ENCODE measurements at regions not wholly inside any gene's neighbourhood (a gene's known extent, or its start where the extent isn't known, plus 50 kb on each side); places are given as distances from the start of the nearest gene placed in this dataset.

DNA sequence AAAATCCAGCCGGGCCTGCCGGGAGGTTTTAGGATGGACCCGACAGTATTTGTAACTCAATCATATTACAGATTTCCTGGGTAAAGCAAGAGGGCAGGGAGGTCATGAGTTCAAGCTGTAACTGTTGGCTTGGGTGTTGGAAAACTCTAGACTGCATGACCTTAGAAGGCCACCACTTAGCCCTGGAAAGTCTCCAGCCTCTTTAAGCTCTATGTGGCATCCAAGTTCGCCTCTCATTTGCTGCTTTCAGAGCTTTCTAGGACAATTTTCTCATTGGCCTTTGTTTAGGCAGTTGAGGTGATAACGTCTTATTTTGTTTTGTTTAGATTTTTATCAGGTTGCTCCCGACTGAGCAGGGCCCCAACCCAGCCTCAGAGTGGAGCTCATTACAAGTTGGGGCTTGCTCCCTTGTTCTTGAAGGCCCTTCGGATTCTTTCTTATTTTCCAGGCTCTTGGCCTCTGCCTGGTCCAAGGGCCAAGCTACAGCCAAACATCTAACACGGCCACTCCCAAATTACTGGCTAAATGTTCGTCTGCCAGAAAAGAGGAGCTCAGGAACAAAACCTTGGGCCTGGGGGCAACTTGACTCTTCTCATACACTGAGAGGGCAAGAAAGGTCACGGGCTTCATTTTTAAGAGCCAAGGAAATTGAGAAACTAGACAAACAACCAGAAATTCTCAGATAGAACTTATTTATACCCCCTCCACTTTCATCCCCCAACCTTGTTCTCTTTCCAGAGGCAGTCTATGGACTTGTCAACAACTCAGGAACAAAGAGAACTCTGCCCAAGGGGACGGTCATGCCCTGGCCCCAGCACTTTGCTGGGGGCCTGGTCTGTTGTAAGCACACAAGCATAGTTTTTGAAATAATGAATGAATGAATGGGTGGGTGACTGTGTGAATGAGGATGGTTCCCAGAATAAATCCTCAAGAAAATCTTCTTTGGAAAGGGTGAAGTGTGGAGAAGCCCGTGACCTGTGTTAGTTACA, 526.9 kb downstream of the BNC2 start:
- ATAC-seq (ENCODE audit: insufficient number of reproducible peaks, low FRiP score, low read depth) (no peak), DNase-seq (ENCODE audit: low spot score) (no peak)
- Histone ChIP-seq H3K4me1 (ENCODE audit: control insufficient read depth in 1 of 2, low read depth in 2 of 2) (peaks cover 13 to 21% of the 10 kb centered on the region in 2 donors), H3K27me3 (replicated peaks; ENCODE audit: insufficient read depth) (no peaks in the 10 kb centered on the region), H3K4me3 (no peak overlapping the region), H3K36me3 (no peaks in the 10 kb centered on the region), H3K27ac (peak overlapping the region; percentile 48 to 51), H3K9me3 (no peaks in the 10 kb centered on the region)
- TF ChIP-seq, protein P1, sequence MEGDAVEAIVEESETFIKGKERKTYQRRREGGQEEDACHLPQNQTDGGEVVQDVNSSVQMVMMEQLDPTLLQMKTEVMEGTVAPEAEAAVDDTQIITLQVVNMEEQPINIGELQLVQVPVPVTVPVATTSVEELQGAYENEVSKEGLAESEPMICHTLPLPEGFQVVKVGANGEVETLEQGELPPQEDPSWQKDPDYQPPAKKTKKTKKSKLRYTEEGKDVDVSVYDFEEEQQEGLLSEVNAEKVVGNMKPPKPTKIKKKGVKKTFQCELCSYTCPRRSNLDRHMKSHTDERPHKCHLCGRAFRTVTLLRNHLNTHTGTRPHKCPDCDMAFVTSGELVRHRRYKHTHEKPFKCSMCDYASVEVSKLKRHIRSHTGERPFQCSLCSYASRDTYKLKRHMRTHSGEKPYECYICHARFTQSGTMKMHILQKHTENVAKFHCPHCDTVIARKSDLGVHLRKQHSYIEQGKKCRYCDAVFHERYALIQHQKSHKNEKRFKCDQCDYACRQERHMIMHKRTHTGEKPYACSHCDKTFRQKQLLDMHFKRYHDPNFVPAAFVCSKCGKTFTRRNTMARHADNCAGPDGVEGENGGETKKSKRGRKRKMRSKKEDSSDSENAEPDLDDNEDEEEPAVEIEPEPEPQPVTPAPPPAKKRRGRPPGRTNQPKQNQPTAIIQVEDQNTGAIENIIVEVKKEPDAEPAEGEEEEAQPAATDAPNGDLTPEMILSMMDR (IDR thresholded peaks at IDR 0.05): no peak

DNA sequence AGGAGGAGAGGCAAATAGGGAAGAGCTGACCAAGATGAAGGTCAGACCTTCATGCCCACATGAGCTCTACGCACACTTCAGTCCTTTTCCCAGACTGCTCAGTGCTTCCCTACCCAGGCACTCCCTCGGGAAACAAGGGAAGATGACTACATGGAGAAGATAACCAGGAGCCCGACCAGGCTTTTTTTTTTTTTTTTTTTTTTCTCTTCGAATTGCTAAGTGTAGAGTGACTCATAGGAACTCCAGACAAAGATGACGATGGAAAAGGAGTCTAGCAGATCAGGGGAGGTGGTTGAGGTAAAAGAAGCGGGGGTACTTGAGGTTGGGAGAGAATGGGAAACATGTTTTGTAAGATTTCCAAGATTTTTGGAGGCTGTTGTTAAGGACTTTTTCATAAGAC, 526.1 kb downstream of the BNC2 start:
- no peak overlapping the region for H3K4me3 ChIP-seq
- no peaks in the 10 kb centered on the region for H3K27me3 ChIP-seq (replicated peaks; ENCODE audit: insufficient read depth)
- H3K9me3 ChIP-seq: no peaks in the 10 kb centered on the region
- peak overlapping the region; percentile 48 to 51 for H3K27ac ChIP-seq
- peaks cover 13 to 21% of the 10 kb centered on the region in 2 donors for H3K4me1 ChIP-seq (ENCODE audit: control insufficient read depth in 1 of 2, low read depth in 2 of 2)
- TF ChIP-seq, protein P1 (IDR thresholded peaks at IDR 0.05): no peak
- no peak for ATAC-seq (ENCODE audit: insufficient number of reproducible peaks, low FRiP score, low read depth)
- DNase-seq (ENCODE audit: low spot score): no peak
- H3K36me3 ChIP-seq: no peaks in the 10 kb centered on the region

DNA sequence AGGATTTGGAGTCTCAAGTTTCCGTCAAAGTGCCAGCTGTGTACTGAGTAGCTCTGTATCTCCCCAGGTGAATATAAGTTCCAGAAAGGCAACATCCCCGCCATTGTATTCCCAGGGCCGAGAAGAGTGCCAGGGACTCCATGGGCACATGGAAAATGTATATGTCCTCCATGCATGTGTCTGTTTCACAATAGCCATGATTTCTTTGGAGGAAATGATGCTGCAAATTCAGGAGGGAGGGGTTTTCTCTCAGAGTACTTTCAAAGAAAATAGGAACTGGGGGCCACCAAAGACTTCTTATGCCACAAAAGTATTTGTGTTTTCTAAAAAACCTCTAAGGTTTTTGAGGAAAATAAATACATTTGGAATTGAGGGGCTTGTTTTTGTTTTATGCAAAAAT, 524.6 kb downstream of the BNC2 start:
- ATAC-seq (ENCODE audit: insufficient number of reproducible peaks, low FRiP score, low read depth) (no peak), DNase-seq (ENCODE audit: low spot score) (no peak)
- Histone ChIP-seq H3K9me3 (no peaks in the 10 kb centered on the region), H3K27ac (no peak overlapping the region), H3K36me3 (no peaks in the 10 kb centered on the region), H3K27me3 (replicated peaks; ENCODE audit: insufficient read depth) (no peaks in the 10 kb centered on the region), H3K4me1 (ENCODE audit: control insufficient read depth in 1 of 2, low read depth in 2 of 2) (peaks cover 13 to 21% of the 10 kb centered on the region in 2 donors), H3K4me3 (no peak overlapping the region)
- TF ChIP-seq, protein P1 (IDR thresholded peaks at IDR 0.05): no peak

DNA sequence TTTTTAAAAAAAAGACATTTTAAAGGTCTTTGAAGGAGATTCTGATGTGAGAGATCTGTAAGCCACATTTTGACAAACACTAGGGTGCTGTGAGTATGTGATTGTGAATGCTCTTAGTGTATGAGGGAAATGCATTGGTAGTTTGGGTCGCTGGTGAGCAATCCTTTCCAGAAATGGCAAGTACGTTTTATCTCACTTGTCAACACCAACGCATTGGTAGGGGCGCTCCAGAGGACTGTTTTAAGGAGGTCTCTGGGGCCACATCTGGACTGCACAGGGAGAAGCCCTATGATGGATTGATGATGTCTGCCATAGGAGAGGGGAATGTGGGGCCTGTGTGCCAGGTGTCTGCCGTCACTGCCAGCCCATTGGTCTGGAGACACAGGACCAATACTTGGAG, 522.6 kb downstream of the BNC2 start:
- Histone ChIP-seq H3K27ac (no peak overlapping the region), H3K9me3 (no peaks in the 10 kb centered on the region), H3K4me1 (ENCODE audit: control insufficient read depth in 1 of 2, low read depth in 2 of 2) (peaks cover 8 to 15% of the 10 kb centered on the region in 2 donors), H3K36me3 (no peaks in the 10 kb centered on the region), H3K27me3 (replicated peaks; ENCODE audit: insufficient read depth) (no peaks in the 10 kb centered on the region), H3K4me3 (no peak overlapping the region)
- ATAC-seq (ENCODE audit: insufficient number of reproducible peaks, low FRiP score, low read depth) (no peak), DNase-seq (ENCODE audit: low spot score) (no peak)
- TF ChIP-seq, protein P1 (IDR thresholded peaks at IDR 0.05): no peak

DNA sequence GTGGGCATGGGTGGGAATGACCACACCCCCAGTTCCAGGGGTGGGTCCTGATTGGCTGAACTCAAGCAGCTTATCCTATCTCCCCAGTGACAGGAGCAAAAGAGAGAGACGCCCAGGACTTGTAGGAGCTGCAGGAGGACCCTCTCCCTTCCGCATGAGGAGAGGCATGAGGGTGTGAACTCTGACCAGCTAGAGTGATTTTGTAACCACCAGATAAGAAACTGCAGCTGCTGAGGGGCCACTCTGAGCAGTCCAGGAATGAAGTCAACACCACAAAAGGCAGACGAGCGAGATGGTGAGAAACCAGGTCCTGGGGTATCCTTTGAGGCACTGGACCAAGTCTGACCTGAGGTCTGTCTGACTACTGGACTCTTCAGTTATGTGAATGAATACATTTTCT, 521.9 kb downstream of the BNC2 start:
- Histone ChIP-seq H3K4me3 (no peak overlapping the region), H3K27me3 (replicated peaks; ENCODE audit: insufficient read depth) (no peaks in the 10 kb centered on the region), H3K9me3 (no peaks in the 10 kb centered on the region), H3K4me1 (ENCODE audit: control insufficient read depth in 1 of 2, low read depth in 2 of 2) (peaks cover 4 to 8% of the 10 kb centered on the region in 2 donors), H3K36me3 (no peaks in the 10 kb centered on the region), H3K27ac (no peak overlapping the region)
- DNase-seq (ENCODE audit: low spot score) (no peak), ATAC-seq (ENCODE audit: insufficient number of reproducible peaks, low FRiP score, low read depth) (no peak)
- TF ChIP-seq, protein P1 (IDR thresholded peaks at IDR 0.05): no peak

Data from thoracic aorta (tissue), 2 donors.